ENCODE measurements at regions not wholly inside any gene's neighbourhood (a gene's known extent, or its start where the extent isn't known, plus 50 kb on each side); places are given as distances from the start of the nearest gene placed in this dataset.

- no peak for DNase-seq
- Histone ChIP-seq H3K36me3 (ENCODE audit: control insufficient read depth, insufficient read depth, low read length) (no peaks in the 10 kb centered on the region), H3K4me1 (ENCODE audit: control insufficient read depth, insufficient read depth, low read length) (peaks cover 5% of the 10 kb centered on the region), H3K4me3 (ENCODE audit: low read length) (no peak overlapping the region), H3K9me3 (ENCODE audit: control insufficient read depth, low read depth, low read length) (no peaks in the 10 kb centered on the region), H3K27me3 (ENCODE audit: control insufficient read depth, insufficient read depth, low read length) (no peaks in the 10 kb centered on the region), H3K27ac (ENCODE audit: low read length) (no peak overlapping the region)
- WGBS (ENCODE audit: insufficient coverage, low lambda C conversion rate): 56% methylated on average over 3 of the region's 9 CpGs
Observed at GRCh38 chr20:50259705-50260478, 69.3 kb downstream of the CEBPB start.

- H3K27ac ChIP-seq (ENCODE audit: low read length): no peak overlapping the region
- no peaks in the 10 kb centered on the region for H3K27me3 ChIP-seq (ENCODE audit: control insufficient read depth, insufficient read depth, low read length)
- no peak for DNase-seq
- no peak overlapping the region for H3K4me3 ChIP-seq (ENCODE audit: low read length)
- peaks cover 5% of the 10 kb centered on the region for H3K4me1 ChIP-seq (ENCODE audit: control insufficient read depth, insufficient read depth, low read length)
- no peaks in the 10 kb centered on the region for H3K9me3 ChIP-seq (ENCODE audit: control insufficient read depth, low read depth, low read length)
- no CpG with 5 or more reads among the region's 8 CpGs for WGBS (ENCODE audit: insufficient coverage, low lambda C conversion rate)
- no peaks in the 10 kb centered on the region for H3K36me3 ChIP-seq (ENCODE audit: control insufficient read depth, insufficient read depth, low read length)
Observed at GRCh38 chr20:50260479-50261221, 70.0 kb downstream of the CEBPB start.

- Histone ChIP-seq H3K36me3 (ENCODE audit: control insufficient read depth, insufficient read depth, low read length) (no peaks in the 10 kb centered on the region), H3K27ac (ENCODE audit: low read length) (no peak overlapping the region), H3K27me3 (ENCODE audit: control insufficient read depth, insufficient read depth, low read length) (no peaks in the 10 kb centered on the region), H3K9me3 (ENCODE audit: control insufficient read depth, low read depth, low read length) (no peaks in the 10 kb centered on the region), H3K4me3 (ENCODE audit: low read length) (no peak overlapping the region), H3K4me1 (ENCODE audit: control insufficient read depth, insufficient read depth, low read length) (peaks cover 6% of the 10 kb centered on the region)
- no CpG with 5 or more reads among the region's 7 CpGs for WGBS (ENCODE audit: insufficient coverage, low lambda C conversion rate)
- DNase-seq: no peak
Observed at GRCh38 chr20:50261471-50262212, 71.0 kb downstream of the CEBPB start.

GRCh38 chr20:50263831-50264230 is 73.2 kb downstream of the CEBPB start:
- Histone ChIP-seq H3K9me3 (ENCODE audit: control insufficient read depth, low read depth, low read length) (no peaks in the 10 kb centered on the region), H3K27me3 (ENCODE audit: control insufficient read depth, insufficient read depth, low read length) (no peaks in the 10 kb centered on the region), H3K36me3 (ENCODE audit: control insufficient read depth, insufficient read depth, low read length) (no peaks in the 10 kb centered on the region), H3K27ac (ENCODE audit: low read length) (no peak overlapping the region), H3K4me1 (ENCODE audit: control insufficient read depth, insufficient read depth, low read length) (peaks cover 23% of the 10 kb centered on the region), H3K4me3 (ENCODE audit: low read length) (no peak overlapping the region)
- DNase-seq: no peak
- WGBS (ENCODE audit: insufficient coverage, low lambda C conversion rate): 80% methylated on average over 1 of the region's 3 CpGs

- Histone ChIP-seq H3K27me3 (ENCODE audit: control insufficient read depth, insufficient read depth, low read length) (no peaks in the 10 kb centered on the region), H3K27ac (ENCODE audit: low read length) (no peak overlapping the region), H3K9me3 (ENCODE audit: control insufficient read depth, low read depth, low read length) (no peaks in the 10 kb centered on the region), H3K36me3 (ENCODE audit: control insufficient read depth, insufficient read depth, low read length) (no peaks in the 10 kb centered on the region), H3K4me3 (ENCODE audit: low read length) (no peak overlapping the region), H3K4me1 (ENCODE audit: control insufficient read depth, insufficient read depth, low read length) (peaks cover 23% of the 10 kb centered on the region)
- DNase-seq: no peak
- no CpG with 5 or more reads among the region's 13 CpGs for WGBS (ENCODE audit: insufficient coverage, low lambda C conversion rate)
Observed at GRCh38 chr20:50264534-50265145, 74.0 kb downstream of the CEBPB start.

GRCh38 chr20:50265245-50265946 is 74.8 kb downstream of the CEBPB start:
- H3K36me3 ChIP-seq (ENCODE audit: control insufficient read depth, insufficient read depth, low read length): no peaks in the 10 kb centered on the region
- no peak for DNase-seq
- peaks cover 17% of the 10 kb centered on the region for H3K4me1 ChIP-seq (ENCODE audit: control insufficient read depth, insufficient read depth, low read length)
- no peak overlapping the region for H3K27ac ChIP-seq (ENCODE audit: low read length)
- no peaks in the 10 kb centered on the region for H3K27me3 ChIP-seq (ENCODE audit: control insufficient read depth, insufficient read depth, low read length)
- WGBS (ENCODE audit: insufficient coverage, low lambda C conversion rate): no CpG with 5 or more reads among the region's 12 CpGs
- H3K9me3 ChIP-seq (ENCODE audit: control insufficient read depth, low read depth, low read length): no peaks in the 10 kb centered on the region
- H3K4me3 ChIP-seq (ENCODE audit: low read length): no peak overlapping the region

- no peak for DNase-seq
- Histone ChIP-seq H3K36me3 (ENCODE audit: control insufficient read depth, insufficient read depth, low read length) (no peaks in the 10 kb centered on the region), H3K4me1 (ENCODE audit: control insufficient read depth, insufficient read depth, low read length) (peaks cover 17% of the 10 kb centered on the region), H3K27me3 (ENCODE audit: control insufficient read depth, insufficient read depth, low read length) (no peaks in the 10 kb centered on the region), H3K27ac (ENCODE audit: low read length) (no peak overlapping the region), H3K9me3 (ENCODE audit: control insufficient read depth, low read depth, low read length) (no peaks in the 10 kb centered on the region), H3K4me3 (ENCODE audit: low read length) (no peak overlapping the region)
- WGBS (ENCODE audit: insufficient coverage, low lambda C conversion rate): no CpG with 5 or more reads among the region's 10 CpGs
Observed at GRCh38 chr20:50266293-50267040, 75.8 kb downstream of the CEBPB start.

- DNase-seq: peak; percentile 64 to 87
- WGBS (ENCODE audit: insufficient coverage, low lambda C conversion rate): no CpG with 5 or more reads among the region's 21 CpGs
- Histone ChIP-seq H3K27ac (ENCODE audit: low read length) (peak overlapping the region; percentile 63), H3K27me3 (ENCODE audit: control insufficient read depth, insufficient read depth, low read length) (no peaks in the 10 kb centered on the region), H3K4me3 (ENCODE audit: low read length) (no peak overlapping the region), H3K9me3 (ENCODE audit: control insufficient read depth, low read depth, low read length) (no peaks in the 10 kb centered on the region), H3K36me3 (ENCODE audit: control insufficient read depth, insufficient read depth, low read length) (no peaks in the 10 kb centered on the region), H3K4me1 (ENCODE audit: control insufficient read depth, insufficient read depth, low read length) (peaks cover 17% of the 10 kb centered on the region)
Observed at GRCh38 chr20:50267041-50267865, 76.6 kb downstream of the CEBPB start.

GRCh38 chr20:50267866-50268219 is 77.2 kb downstream of the CEBPB start:
- no peak for DNase-seq
- no peak overlapping the region for H3K4me3 ChIP-seq (ENCODE audit: low read length)
- no peaks in the 10 kb centered on the region for H3K36me3 ChIP-seq (ENCODE audit: control insufficient read depth, insufficient read depth, low read length)
- H3K27me3 ChIP-seq (ENCODE audit: control insufficient read depth, insufficient read depth, low read length): no peaks in the 10 kb centered on the region
- peak overlapping the region; percentile 63 for H3K27ac ChIP-seq (ENCODE audit: low read length)
- WGBS (ENCODE audit: insufficient coverage, low lambda C conversion rate): no CpG with 5 or more reads among the region's 5 CpGs
- H3K9me3 ChIP-seq (ENCODE audit: control insufficient read depth, low read depth, low read length): no peaks in the 10 kb centered on the region
- H3K4me1 ChIP-seq (ENCODE audit: control insufficient read depth, insufficient read depth, low read length): peaks cover 17% of the 10 kb centered on the region

Data from large intestine (tissue), 3 donors.